K562 (cell line): ENCODE measurements at regions not wholly inside any gene's neighbourhood (a gene's known extent, or its start where the extent isn't known, plus 50 kb on each side); places are given as distances from the start of the nearest gene placed in this dataset.

Experiments
- ATAC-seq: fragments of 200-7000 bp; cut with Tn5 transposase; 3 replicates; pipeline ENCODE4 v1.9.1; 2020; ENCODE audit warnings: moderate library complexity
- BruUV-seq: library from RNA; stranded (reverse); fragments of 400-500 nt; replicated peaks from 2 replicates; lab custom pipeline; 2021; lab: Mats Ljungman, UMichigan
- CTCF ChIA-PET: fragments of 300-600 bp; formaldehyde crosslinking; extraction: SDS; loops from one replicate; lab custom pipeline; 2021; ENCODE audit warnings: low intra/inter-chr PET ratio; lab: Yijun Ruan, JAX
- POLR2A ChIA-PET: fragments of 300-600, 350-650 bp; sonication (Branson Sonifier 250); formaldehyde crosslinking; extraction: SDS; loops from one replicate; lab custom pipeline; 2021; ENCODE audit warnings: antibody characterized with exemption, inconsistent platforms; lab: Yijun Ruan, JAX
- DNase-seq, 4 experiments: peaks; one replicate each; pipeline versions ENCODE4 v3.0.0 to v3.0.0-alpha.2; 2011 to 2018; ENCODE audit warnings: low spot score in 3 of 4, mixed read lengths in 3 of 4; ENCODE audit errors: extremely low read depth in 1 of 4
- FAIRE-seq: peaks from 2 replicates; lab custom pipeline; 2011; peaks lifted over from hg19 to GRCh38; lab: Jason Lieb, UNC
- H2AFZ ChIP-seq: 2 replicates; pipeline ENCODE4 v1.6.0; 2011; ENCODE audit warnings: low read depth, low read length, control low read depth, inconsistent platforms
- H3K27ac ChIP-seq: fragments of 200-600 bp; 3 replicates; pipeline ENCODE4 v1.8.0; 2011; ENCODE audit warnings: low read depth, mild to moderate bottlenecking, control low read depth, inconsistent platforms, low read length, moderate library complexity, mixed read lengths; ENCODE audit errors: extremely low read depth
- H3K27me3 ChIP-seq, 2 experiments: fragments of 300-600 bp in 1 of 2; 2 replicates in 1 of 2; 3 replicates in 1 of 2; pipeline versions ENCODE4 v1.6.0 to v1.8.0; 2011; ENCODE audit warnings: inconsistent platforms in 2 of 2, low read length in 2 of 2, mild to moderate bottlenecking in 1 of 2, mixed read lengths in 1 of 2, moderate library complexity in 1 of 2; ENCODE audit not compliant: control insufficient read depth in 2 of 2, insufficient read depth in 2 of 2
- H3K36me3 ChIP-seq: fragments of 300-600 bp; 3 replicates; pipeline ENCODE4 v1.8.0; 2011; ENCODE audit warnings: mild to moderate bottlenecking, low read length, inconsistent platforms; ENCODE audit not compliant: control insufficient read depth, insufficient read depth
- H3K4me1 ChIP-seq, 2 experiments: fragments of 200-600 bp in 1 of 2; replicated peaks in 1 of 2; 2 replicates in 1 of 2; 3 replicates in 1 of 2; pipeline versions ENCODE4 v1.5.1 to v1.8.0; 2011; ENCODE audit warnings: inconsistent platforms in 2 of 2, low read length in 2 of 2, mild to moderate bottlenecking in 1 of 2, mixed read lengths in 1 of 2, moderate library complexity in 1 of 2; ENCODE audit not compliant: control insufficient read depth in 2 of 2, insufficient read depth in 2 of 2
- H3K4me2 ChIP-seq: 2 replicates; pipeline ENCODE4 v1.6.1; 2011; ENCODE audit warnings: low read length, control low read depth, inconsistent platforms, mixed read lengths; ENCODE audit not compliant: insufficient read depth
- H3K4me3 ChIP-seq: fragments of 200-600 bp; sonication (generic), shearing (Covaris generic); 2 replicates; pipeline ENCODE4 v1.5.1; 2016; ENCODE audit warnings: control low read depth, inconsistent platforms
- H3K79me2 ChIP-seq: fragments of 200-600 bp; 3 replicates; pipeline ENCODE4 v1.8.0; 2011; ENCODE audit warnings: low read length, inconsistent platforms; ENCODE audit not compliant: control insufficient read depth, insufficient read depth
- H3K9ac ChIP-seq, 2 experiments: 2 replicates each; pipeline versions ENCODE4 v1.6.0 to v1.6.1; 2011; ENCODE audit warnings: low read depth in 2 of 2, low read length in 2 of 2, control low read depth in 1 of 2, inconsistent platforms in 1 of 2, mild to moderate bottlenecking in 1 of 2, mixed read lengths in 1 of 2; ENCODE audit not compliant: insufficient read depth in 1 of 2
- H3K9me1 ChIP-seq: one replicate; pipeline ENCODE4 v1.6.0; 2011; ENCODE audit warnings: inconsistent platforms, mild to moderate bottlenecking, low read length, moderate library complexity; ENCODE audit not compliant: control insufficient read depth, insufficient read depth
- H3K9me3 ChIP-seq: replicated peaks from 2 replicates; pipeline ENCODE4 v1.5.1; 2011; ENCODE audit warnings: low read depth, low read length, inconsistent platforms; ENCODE audit not compliant: control insufficient read depth, insufficient read depth
- H4K20me1 ChIP-seq: replicated peaks from 2 replicates; pipeline ENCODE4 v1.6.1; 2011; ENCODE audit warnings: low read length, inconsistent platforms, mixed read lengths; ENCODE audit not compliant: control insufficient read depth, insufficient read depth
- ADNP ChIP-seq: fragments of 200-800 bp; sonication (Bioruptor generic); IDR thresholded peaks from 2 replicates; pipeline ENCODE4 v1.6.1; 2016; ENCODE audit warnings: missing genetic modification characterization, missing compliant biosample characterization
- BCOR ChIP-seq: fragments of 450-650 bp; IDR thresholded peaks from 2 replicates; pipeline ENCODE4 v1.6.1; 2016
- CBX1 ChIP-seq: sonication (generic); IDR thresholded peaks from 2 replicates; pipeline ENCODE4 v1.6.1; 2016; ENCODE audit warnings: antibody characterized with exemption, low read depth, mild to moderate bottlenecking
- CHD4 ChIP-seq: fragments of 200-600 bp; sonication (generic); IDR thresholded peaks from 3 replicates; pipeline ENCODE4 v1.6.1; 2012; ENCODE audit warnings: low read depth, mild to moderate bottlenecking, mixed read lengths, low read length, inconsistent platforms; ENCODE audit not compliant: insufficient read depth, insufficient replicate concordance, poor library complexity, severe bottlenecking
- HDAC1 ChIP-seq, 2 experiments: fragments of 450-650 bp; IDR thresholded peaks; 2 replicates each; pipeline ENCODE4 v1.6.1; 2016 to 2017; ENCODE audit warnings: inconsistent platforms in 1 of 2, mild to moderate bottlenecking in 1 of 2, moderate library complexity in 1 of 2
- HDAC2 ChIP-seq: fragments of 450-650 bp; IDR thresholded peaks from 2 replicates; pipeline ENCODE4 v1.6.1; 2016; ENCODE audit warnings: mild to moderate bottlenecking
- KDM1A ChIP-seq, 2 experiments: fragments of 450-650 bp; IDR thresholded peaks; 2 replicates each; pipeline ENCODE4 v1.6.1; 2016; ENCODE audit warnings: mild to moderate bottlenecking in 2 of 2
- KDM2B ChIP-seq: fragments of 250-450 bp; sonication (Bioruptor Pico); IDR thresholded peaks from 2 replicates; pipeline ENCODE4 v1.8.0; 2021; ENCODE audit warnings: mild to moderate bottlenecking, moderate library complexity
- MEF2A ChIP-seq: IDR thresholded peaks from 2 replicates; pipeline ENCODE4 v1.6.1; 2011; ENCODE audit warnings: low read depth, mild to moderate bottlenecking, low read length, moderate library complexity; ENCODE audit not compliant: control insufficient read depth
- POLR3A ChIP-seq: IDR thresholded peaks from 2 replicates; pipeline ENCODE4 v1.6.1; 2011; ENCODE audit warnings: borderline replicate concordance, mild to moderate bottlenecking, moderate library complexity; ENCODE audit not compliant: insufficient read length, insufficient read depth; ENCODE audit errors: extremely low read depth
- PTBP1 ChIP-seq: fragments of 200-400 bp; formaldehyde crosslinking; IDR thresholded peaks from 2 replicates; pipeline ENCODE4 v1.6.1; 2017; ENCODE audit warnings: low read depth, low read length
- RBM25 ChIP-seq: fragments of 200-400 bp; formaldehyde crosslinking; IDR thresholded peaks from 2 replicates; pipeline ENCODE4 v1.6.1; 2018; ENCODE audit warnings: low read length, low read depth, moderate library complexity; ENCODE audit not compliant: severe bottlenecking
- RCOR1 ChIP-seq, 2 experiments: IDR thresholded peaks; 2 replicates each; pipeline ENCODE4 v1.6.1; 2012; ENCODE audit warnings: low read depth in 2 of 2, low read length in 2 of 2, borderline replicate concordance in 1 of 2, improper control_type of control experiment in 1 of 2
- SLC30A9 ChIP-seq: fragments of 250-450 bp; sonication (Bioruptor Pico); IDR thresholded peaks from 2 replicates; pipeline ENCODE4 v1.8.0; 2022; ENCODE audit warnings: mild to moderate bottlenecking, moderate library complexity
- SMARCA5 ChIP-seq: fragments of 450-650 bp; IDR thresholded peaks from 2 replicates; pipeline ENCODE4 v1.6.1; 2016
- ZBTB33 ChIP-seq: sonication (generic); formaldehyde crosslinking; IDR thresholded peaks from 2 replicates; pipeline ENCODE4 v1.8.1; 2023; ENCODE audit warnings: mild to moderate bottlenecking, missing genetic modification reagents
- ZFP36 ChIP-seq: fragments of 150-350 bp; IDR thresholded peaks from 2 replicates; pipeline ENCODE4 v1.6.1; 2018; ENCODE audit warnings: low read length, low read depth; ENCODE audit not compliant: partially characterized antibody
- ZNF280A ChIP-seq: fragments of 450-650 bp; IDR thresholded peaks from 2 replicates; pipeline ENCODE4 v1.6.1; 2018; ENCODE audit warnings: mild to moderate bottlenecking, low read depth; ENCODE audit not compliant: partially characterized antibody
- WGBS: fragments of 100-300 bp; shearing (Covaris generic); methylation state at CpG from one replicate; pipeline ENCODE4 v1.1.6; 2016; ENCODE audit warnings: low coverage, mixed read lengths; ENCODE audit not compliant: insufficient coverage; ENCODE audit errors: missing lambda C conversion rate; 5-methylcytosine and 5-hydroxymethylcytosine counted together
- in situ Hi-C: fragments of 300-500 bp; cut with MboI; formaldehyde crosslinking; loops from 4 replicates; pipeline ENCODE4 v1.15.0; 2018; ENCODE audit warnings: inconsistent platforms, mixed read lengths
- intact Hi-C: fragments of 100-400 bp; cut with micrococcal nuclease; formaldehyde crosslinking; loops from 2 replicates; pipeline ENCODE4 v1.14.2; 2022

GRCh38 chr9:129247285-129248153 is 69.5 kb upstream of the IER5L start:
- Histone ChIP-seq H2AFZ (no peak overlapping the region), H3K4me3 (no peak overlapping the region), H3K79me2 (no peaks in the 10 kb centered on the region), H3K36me3 (no peaks in the 10 kb centered on the region)
- intact Hi-C loops = no loop called here
- POLR2A ChIA-PET = interaction anchor here (0.6 to 1.0 kb wide), 4 partner anchors 25 to 448 kb away, joined by 3 to 6 read pairs (median 4); no protein-coding TSS in a partner anchor
- TF ChIP-seq RBM25 = peak; percentile 91
- no peak for TF ChIP-seq ZBTB33 (CRISPR knock-in tag)
- peak in 1 of 2 experiments; percentile 13; a peak in 1 of 4 replicates for TF ChIP-seq RCOR1 (IDR thresholded peaks at IDR 0.05; ENCODE audit: borderline replicate concordance in 1 of 2, low read depth in 2 of 2, low read length in 2 of 2)
- peak; percentile 49 for TF ChIP-seq ZFP36
- TF ChIP-seq ADNP = peak; percentile 89
- TF ChIP-seq PTBP1 = 0 out of 2 replicates have a peak, but pooled peaks have one; percentile 59
- TF ChIP-seq HDAC1 (IDR thresholded peaks at IDR 0.05) = 0 out of 4 replicates have a peak, but pooled peaks have one; percentile 27 to 53
- peak; percentile 88 for TF ChIP-seq BCOR
- no peak for TF ChIP-seq POLR3A
- TF ChIP-seq ZNF280A = no peak
- no peak for TF ChIP-seq MEF2A
- TF ChIP-seq HDAC2 = peak; percentile 49; the same call in 1 of the 2 replicates
- TF ChIP-seq SLC30A9 = no peak
- TF ChIP-seq CHD4 = peak; percentile 92
- peak; percentile 72 to 77 for TF ChIP-seq KDM1A (IDR thresholded peaks at IDR 0.05)
- no peak for TF ChIP-seq KDM2B (CRISPR knock-in tag)
- TF ChIP-seq CBX1 = peak; percentile 75; the same call in 1 of the 2 replicates
- TF ChIP-seq SMARCA5 = peak; percentile 61; the same call in 1 of the 2 replicates
- TF ChIP-seq, all 486 proteins: peak for 12
- in situ Hi-C loops = no loop called here
- Histone ChIP-seq H3K9ac (peak overlapping the region in 1 of 2 experiments; percentile 10; a peak in 1 of 4 replicates), H3K9me1 (no peaks in the 10 kb centered on the region), H3K4me1 (peaks cover 15 to 26% of the 10 kb centered on the region in 2 experiments), H3K27ac (0 out of 3 replicates have a peak overlapping the region, but pooled peaks have one; percentile 42), H3K9me3 (peaks cover 4% of the 10 kb centered on the region; the same call in 1 of the 2 replicates), H3K4me2 (no peak overlapping the region), H3K27me3 (no peaks in the 10 kb centered on the region), H4K20me1 (peaks cover 4% of the 10 kb centered on the region; the same call in 1 of the 2 replicates)
- DNase-seq = no peak
- no peak for ATAC-seq
- FAIRE-seq = no peak
- WGBS = 86% methylated on average over 13 of the region's 13 CpGs
- CTCF ChIA-PET = no interaction called here
- no TSS peak for BruUV-seq
